UCSD-AML1 (cell line): ENCODE measurements at regions not wholly inside any gene's neighbourhood (a gene's known extent, or its start where the extent isn't known, plus 50 kb on each side); places are given as distances from the start of the nearest gene placed in this dataset.
"Not testable (repeated sequence)": the region's sequence is repeated elsewhere in the genome, so short reads cannot be mapped to it uniquely, and the experiment has no call there.

Source experiments
- DNase-seq: peaks from one replicate; lab custom pipeline; 2025; ENCODE audit not compliant: unreplicated experiment; lab: John Stamatoyannopoulos, UW

GRCh38 chr2:239747771-239748170 is 277.4 kb downstream of the NDUFA10 start:
- no peak for DNase-seq

- no peak for DNase-seq
Measured at GRCh38 chr2:239747274-239747673, 277.9 kb downstream of the NDUFA10 start.

GRCh38 chr2:239746559-239747246 is 278.4 kb downstream of the NDUFA10 start:
- DNase-seq, result no peak

- DNase-seq, result no peak
Measured at GRCh38 chr2:239745386-239746227, 279.5 kb downstream of the NDUFA10 start.

GRCh38 chr2:239744706-239745340 is 280.3 kb downstream of the NDUFA10 start:
- DNase-seq, result no peak

GRCh38 chr2:239743206-239743605 is 281.9 kb downstream of the NDUFA10 start:
- DNase-seq, result no peak

GRCh38 chr2:239742377-239742776 is 282.8 kb downstream of the NDUFA10 start:
- DNase-seq, result no peak

- DNase-seq, result no peak
Measured at GRCh38 chr2:239739206-239739605, 285.9 kb downstream of the NDUFA10 start.

- DNase-seq, result no peak
Measured at GRCh38 chr2:239738159-239738558, 287.0 kb downstream of the NDUFA10 start.

GRCh38 chr2:239737144-239737463 is 288.0 kb downstream of the NDUFA10 start:
- no peak for DNase-seq

- DNase-seq, result no peak
Measured at GRCh38 chr2:239736358-239737143, 288.6 kb downstream of the NDUFA10 start.

GRCh38 chr2:239735829-239736357 is 289.2 kb downstream of the NDUFA10 start:
- no peak for DNase-seq

GRCh38 chr2:239735131-239735828 is 289.9 kb downstream of the NDUFA10 start:
- DNase-seq, result no peak

GRCh38 chr2:239734436-239735005 is 290.6 kb downstream of the NDUFA10 start:
- DNase-seq, result no peak

- no peak for DNase-seq
Measured at GRCh38 chr2:239732666-239733010, 292.5 kb downstream of the NDUFA10 start.

GRCh38 chr2:239731998-239732665 is 293.0 kb downstream of the NDUFA10 start:
- no peak for DNase-seq

- DNase-seq, result no peak
Measured at GRCh38 chr2:239731422-239731821, 293.7 kb downstream of the NDUFA10 start.

- DNase-seq, result no peak
Measured at GRCh38 chr2:239730897-239731296, 294.2 kb downstream of the NDUFA10 start.

- not testable (repeated sequence) for DNase-seq
Measured at GRCh38 chr2:239730567-239730882, 294.6 kb downstream of the NDUFA10 start.
